ENCODE measurements at regions not wholly inside any gene's neighbourhood (a gene's known extent, or its start where the extent isn't known, plus 50 kb on each side); places are given as distances from the start of the nearest gene placed in this dataset.
"Not testable (repeated sequence)": the region's sequence is repeated elsewhere in the genome, so short reads cannot be mapped to it uniquely, and the experiment has no call there.

- no peaks in the 10 kb centered on the region for H3F3A ChIP-seq (ENCODE audit: insufficient read depth, low read length, poor library complexity, severe bottlenecking)
- no peak overlapping the region for H3K27ac ChIP-seq (ENCODE audit: low read length)
- H3K9ac ChIP-seq (ENCODE audit: low read length) = no peak overlapping the region
- H3K9me2 ChIP-seq (ENCODE audit: insufficient read depth, low read length) = no peaks in the 10 kb centered on the region
- H3K9me3 ChIP-seq (ENCODE audit: low read length) = no peaks in the 10 kb centered on the region
- no peaks in the 10 kb centered on the region for H4K20me1 ChIP-seq (ENCODE audit: insufficient read depth)
- no peak for TF ChIP-seq RAD21 (conservative IDR thresholded peaks at IDR 0.05)
- TF ChIP-seq CTCF (IDR thresholded peaks at IDR 0.05; ENCODE audit: poor library complexity, severe bottlenecking) = no peak
- TF ChIP-seq MXI1 (conservative IDR thresholded peaks at IDR 0.05; ENCODE audit: poor library complexity, severe bottlenecking) = no peak
- no peak for TF ChIP-seq POLR2AphosphoS5 (IDR thresholded peaks at IDR 0.05)
- TF ChIP-seq REST (IDR thresholded peaks at IDR 0.05; ENCODE audit: borderline replicate concordance) = no peak
- no peak for TF ChIP-seq EP300 (conservative IDR thresholded peaks at IDR 0.05; ENCODE audit: poor library complexity, severe bottlenecking)
- no peak for TF ChIP-seq TAF1 (IDR thresholded peaks at IDR 0.05; ENCODE audit: low read depth)
- no peaks in the 10 kb centered on the region for H3K36me3 ChIP-seq (ENCODE audit: insufficient read depth, low read length)
- H3K27me3 ChIP-seq (ENCODE audit: insufficient read depth, low read depth, low read length) = no peaks in the 10 kb centered on the region
- no peaks in the 10 kb centered on the region for H3K79me2 ChIP-seq (replicated peaks; ENCODE audit: insufficient read depth, low read length)
- H2AFZ ChIP-seq (ENCODE audit: low read depth, low read length) = no peak overlapping the region
- no peak overlapping the region for H3K4me2 ChIP-seq (ENCODE audit: low read length)
- no peak overlapping the region for H3K4me3 ChIP-seq (ENCODE audit: low read length)
These were observed 187.9 kb upstream of the LMCD1 start for GRCh38 chr3:8313560-8314267.

GRCh38 chr3:8315526-8315925 lies 186.1 kb upstream of the LMCD1 start:
- not testable (repeated sequence) for H3K9ac ChIP-seq (ENCODE audit: low read length); H3K9me3 ChIP-seq (ENCODE audit: low read length); H3K27ac ChIP-seq (ENCODE audit: low read length); H3K4me2 ChIP-seq (ENCODE audit: low read length); H4K20me1 ChIP-seq (ENCODE audit: insufficient read depth); H3K36me3 ChIP-seq (ENCODE audit: insufficient read depth, low read length); H3K79me2 ChIP-seq (replicated peaks; ENCODE audit: insufficient read depth, low read length); H3K9me2 ChIP-seq (ENCODE audit: insufficient read depth, low read length); H3K27me3 ChIP-seq (ENCODE audit: insufficient read depth, low read depth, low read length); H3F3A ChIP-seq (ENCODE audit: insufficient read depth, low read length, poor library complexity, severe bottlenecking); H3K4me3 ChIP-seq (ENCODE audit: low read length); H2AFZ ChIP-seq (ENCODE audit: low read depth, low read length)
